ENCODE measurements at regions not wholly inside any gene's neighbourhood (a gene's known extent, or its start where the extent isn't known, plus 50 kb on each side); places are given as distances from the start of the nearest gene placed in this dataset.
"Not testable (repeated sequence)": the region's sequence is repeated elsewhere in the genome, so short reads cannot be mapped to it uniquely, and the experiment has no call there.

DNA sequence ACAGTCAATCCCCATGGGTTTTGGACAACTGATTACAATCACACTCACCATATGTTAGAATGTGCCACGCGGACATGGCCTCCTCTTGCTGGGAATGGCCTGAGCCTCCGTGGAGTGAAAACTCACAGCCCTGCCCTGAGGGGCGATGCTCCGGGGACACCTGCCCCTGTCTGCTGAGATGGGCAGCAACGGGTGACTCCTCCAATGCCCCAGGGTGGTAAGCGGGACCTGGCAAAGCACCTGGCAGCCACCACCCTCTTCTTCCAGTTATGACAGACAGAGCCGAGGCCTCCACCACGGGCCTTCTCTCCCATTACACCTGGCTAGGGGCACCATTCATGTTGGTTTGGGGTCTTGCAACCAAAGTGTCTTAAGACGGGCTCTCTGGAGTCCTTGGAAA, 94.9 kb upstream of the COL5A1 start:
- Mint-ChIP-seq H3K27ac (peak overlapping the region in 1 of 2 donors; percentile 46), H3K4me3 (no peak overlapping the region), H3K4me1 (no peaks in the 10 kb centered on the region), H3K27me3 (peaks cover 20% of the 10 kb centered on the region), H3K9me3 (peaks cover 0 to 8% of the 10 kb centered on the region in 2 donors)
- ATAC-seq (no peak), DNase-seq (no peak)

DNA sequence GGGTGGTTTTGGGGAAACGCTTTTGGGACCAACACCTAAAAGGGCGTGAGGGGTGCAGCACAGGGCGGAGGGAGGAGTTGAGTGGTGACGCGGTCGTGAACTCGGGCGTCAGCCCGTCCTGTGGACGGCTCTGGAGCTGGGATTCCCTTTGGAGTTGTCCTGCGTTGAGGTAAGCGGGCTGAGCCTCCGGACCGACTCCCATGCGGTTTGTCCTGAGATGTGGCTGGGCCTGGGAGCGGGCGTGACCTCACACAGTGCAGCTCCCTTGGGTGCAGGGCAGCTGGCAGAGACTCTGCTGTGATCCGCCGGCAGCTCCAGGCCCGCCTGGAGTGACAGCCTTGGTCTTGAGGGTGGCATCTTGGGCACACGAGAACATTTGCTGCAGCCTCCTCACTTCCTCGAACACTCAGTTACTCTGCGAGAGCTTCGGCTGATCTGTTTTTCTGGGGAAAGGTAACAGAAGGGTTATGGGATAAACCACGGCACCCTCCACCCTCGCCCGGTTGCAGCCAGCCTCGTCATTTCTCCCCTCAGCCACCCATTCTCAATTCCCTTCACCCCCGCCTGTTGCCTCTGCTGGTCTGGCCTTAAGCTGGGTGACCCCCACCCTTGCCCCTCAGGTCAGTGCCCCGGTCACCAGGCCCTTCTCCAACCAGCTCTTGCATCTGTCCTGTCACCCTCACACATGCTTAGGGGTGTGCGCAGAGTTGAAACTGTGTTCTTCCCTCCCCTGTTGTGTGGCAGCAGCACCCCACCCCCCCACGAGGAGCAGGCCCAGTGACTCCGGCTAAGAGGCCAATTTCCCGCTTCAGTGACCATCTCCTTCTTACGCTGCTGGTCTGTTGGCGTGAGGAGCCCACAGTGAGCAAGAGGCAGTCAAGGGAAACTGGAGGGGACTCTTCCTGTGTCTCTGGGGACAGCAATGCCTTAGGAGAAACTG, 94.2 kb upstream of the COL5A1 start:
- ATAC-seq, result no peak
- peak overlapping the region in 1 of 2 donors; percentile 46 for H3K27ac Mint-ChIP-seq
- DNase-seq, result no peak
- no peak overlapping the region for H3K4me3 Mint-ChIP-seq
- peaks cover 27% of the 10 kb centered on the region for H3K27me3 Mint-ChIP-seq
- H3K9me3 Mint-ChIP-seq, result peaks cover 0 to 8% of the 10 kb centered on the region in 2 donors
- peaks cover 4% of the 10 kb centered on the region for H3K4me1 Mint-ChIP-seq

GRCh38 chr9:134548185-134548584, 93.4 kb upstream of the COL5A1 start:
- H3K9me3 Mint-ChIP-seq, result peaks cover 0 to 8% of the 10 kb centered on the region in 2 donors
- H3K4me1 Mint-ChIP-seq, result peaks cover 4% of the 10 kb centered on the region
- H3K27me3 Mint-ChIP-seq, result peaks cover 35% of the 10 kb centered on the region
- H3K4me3 Mint-ChIP-seq, result no peak overlapping the region
- H3K27ac Mint-ChIP-seq, result no peak overlapping the region
- ATAC-seq (no peak), DNase-seq (no peak)

DNA sequence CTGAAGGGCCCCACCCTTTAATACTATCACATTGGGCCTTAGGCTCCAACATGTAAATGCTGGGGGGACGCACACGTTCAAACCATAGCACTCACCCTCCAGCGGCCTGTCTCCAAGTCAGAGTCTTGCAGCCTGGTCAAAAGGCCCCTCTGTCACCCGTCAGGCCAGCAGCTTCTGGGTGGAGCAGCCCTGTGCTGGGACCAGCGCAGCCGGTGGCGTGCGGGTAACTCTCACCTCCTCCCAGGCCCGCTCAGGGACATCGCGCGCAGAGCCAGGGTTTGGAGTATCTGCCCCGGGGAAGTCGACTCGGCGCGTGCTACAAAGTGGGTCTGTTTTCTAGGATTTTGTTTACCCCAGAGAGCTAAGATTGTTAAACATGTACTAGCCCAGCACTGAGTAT, 93.0 kb upstream of the COL5A1 start:
- DNase-seq (no peak), ATAC-seq (no peak)
- Mint-ChIP-seq H3K27ac (no peak overlapping the region), H3K4me1 (peaks cover 4% of the 10 kb centered on the region), H3K27me3 (peaks cover 39% of the 10 kb centered on the region), H3K4me3 (no peak overlapping the region), H3K9me3 (peaks cover 0 to 8% of the 10 kb centered on the region in 2 donors)

DNA sequence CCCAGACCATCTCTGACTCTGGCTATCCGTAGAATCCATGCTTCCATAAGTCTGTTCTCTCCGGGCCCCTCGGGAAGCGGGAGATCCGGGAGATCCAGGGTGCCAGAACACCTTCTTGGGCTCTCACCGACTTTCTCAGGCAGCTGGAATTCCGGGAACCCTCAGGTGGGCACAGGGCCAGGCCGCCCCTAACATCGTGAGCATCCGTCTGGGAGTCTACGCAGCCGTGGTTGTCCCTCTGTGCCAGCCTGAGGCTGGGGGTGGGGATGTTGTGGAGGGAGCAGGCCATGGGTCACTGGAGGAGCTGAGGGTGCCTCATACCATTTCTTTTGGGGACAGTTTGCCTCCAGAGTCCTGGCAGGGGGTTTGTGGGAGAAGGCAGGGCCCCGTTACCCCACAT, 92.3 kb upstream of the COL5A1 start:
- no peak overlapping the region for H3K27ac Mint-ChIP-seq
- H3K27me3 Mint-ChIP-seq, result peaks cover 43% of the 10 kb centered on the region
- H3K9me3 Mint-ChIP-seq, result peaks cover 0 to 8% of the 10 kb centered on the region in 2 donors
- no peak overlapping the region for H3K4me3 Mint-ChIP-seq
- peaks cover 4% of the 10 kb centered on the region for H3K4me1 Mint-ChIP-seq
- no peak for ATAC-seq
- no peak for DNase-seq

DNA sequence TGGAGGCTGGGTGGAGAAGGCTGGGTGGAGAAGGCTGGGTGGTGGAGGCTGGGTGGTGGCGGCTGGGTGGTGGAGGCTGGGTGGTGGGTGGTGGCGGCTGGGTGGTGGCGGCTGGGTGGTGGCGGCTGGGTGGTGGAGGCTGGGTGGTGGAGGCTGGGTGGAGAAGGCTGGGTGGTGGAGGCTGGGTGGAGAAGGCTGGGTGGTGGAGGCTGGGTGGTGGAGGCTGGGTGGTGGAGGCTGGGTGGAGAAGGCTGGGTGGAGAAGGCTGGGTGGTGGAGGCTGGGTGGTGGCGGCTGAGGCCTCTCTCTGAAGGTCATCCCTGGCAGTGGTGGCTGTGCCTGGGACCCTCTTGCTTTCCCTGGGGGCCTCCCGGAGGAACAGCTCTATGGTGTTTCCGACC, 91.5 kb upstream of the COL5A1 start:
- not testable (repeated sequence) for H3K27ac Mint-ChIP-seq, H3K4me1 Mint-ChIP-seq, ATAC-seq, H3K9me3 Mint-ChIP-seq, H3K4me3 Mint-ChIP-seq, DNase-seq
- H3K27me3 Mint-ChIP-seq, result peaks cover 43% of the 10 kb centered on the region

GRCh38 chr9:134550584-134550983, 91.0 kb upstream of the COL5A1 start:
- no peak for DNase-seq
- no peak for ATAC-seq
- peaks cover 4% of the 10 kb centered on the region for H3K4me1 Mint-ChIP-seq
- H3K27me3 Mint-ChIP-seq, result peaks cover 43% of the 10 kb centered on the region
- H3K4me3 Mint-ChIP-seq, result no peak overlapping the region
- no peak overlapping the region for H3K27ac Mint-ChIP-seq
- peaks cover 0 to 8% of the 10 kb centered on the region in 2 donors for H3K9me3 Mint-ChIP-seq

- Mint-ChIP-seq H3K9me3 (peaks cover 0 to 8% of the 10 kb centered on the region in 2 donors), H3K27me3 (peaks cover 43% of the 10 kb centered on the region), H3K27ac (no peak overlapping the region), H3K4me1 (peaks cover 4% of the 10 kb centered on the region), H3K4me3 (no peak overlapping the region)
- no peak for ATAC-seq
- no peak for DNase-seq
Measured at GRCh38 chr9:134551176-134551575, 90.4 kb upstream of the COL5A1 start.

DNA sequence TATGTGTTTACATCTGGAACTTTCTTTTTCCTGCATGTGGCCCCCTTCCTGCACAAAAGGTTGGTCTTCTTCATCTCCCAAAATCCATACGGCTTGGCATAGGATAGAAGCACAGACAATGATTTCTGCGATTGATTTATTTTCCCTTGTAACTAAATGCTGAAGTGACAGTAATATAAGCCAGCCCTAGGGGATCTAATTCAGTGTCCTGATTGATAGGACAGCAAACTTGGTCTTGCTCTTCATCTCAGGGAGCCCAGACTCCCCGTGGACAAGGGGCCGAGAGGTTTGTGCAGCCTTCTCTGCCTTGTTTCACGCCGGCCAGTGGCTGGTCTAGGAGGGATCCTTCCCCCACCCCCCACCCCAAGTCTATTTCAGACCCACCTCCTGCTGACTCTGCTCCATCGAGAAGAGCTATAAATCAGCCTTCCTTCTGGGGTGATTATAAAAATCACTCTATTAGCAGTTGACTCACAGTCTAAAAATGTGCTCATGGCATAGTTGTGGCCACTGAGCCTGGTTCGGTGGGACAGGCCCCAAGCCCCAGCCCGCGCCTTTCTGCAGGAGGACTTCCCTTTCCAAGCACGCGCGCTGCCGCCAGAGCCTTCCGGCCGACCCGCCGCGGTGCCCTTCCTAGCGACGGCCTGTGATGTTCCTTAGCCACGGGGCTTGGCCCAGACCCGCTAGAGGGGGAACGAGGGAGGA, 89.8 kb upstream of the COL5A1 start:
- H3K9me3 Mint-ChIP-seq, result peaks cover 0 to 8% of the 10 kb centered on the region in 2 donors
- H3K27ac Mint-ChIP-seq, result no peak overlapping the region
- ATAC-seq (no peak), DNase-seq (no peak)
- peaks cover 43% of the 10 kb centered on the region for H3K27me3 Mint-ChIP-seq
- H3K4me3 Mint-ChIP-seq, result no peak overlapping the region
- H3K4me1 Mint-ChIP-seq, result peaks cover 4% of the 10 kb centered on the region

GRCh38 chr9:134552349-134552990, 89.1 kb upstream of the COL5A1 start:
- no peak overlapping the region for H3K4me3 Mint-ChIP-seq
- H3K9me3 Mint-ChIP-seq, result peaks cover 0 to 8% of the 10 kb centered on the region in 2 donors
- ATAC-seq (no peak), DNase-seq (no peak)
- no peak overlapping the region for H3K27ac Mint-ChIP-seq
- peaks cover 4% of the 10 kb centered on the region for H3K4me1 Mint-ChIP-seq
- peaks cover 47% of the 10 kb centered on the region for H3K27me3 Mint-ChIP-seq

- Mint-ChIP-seq H3K9me3 (peaks cover 0 to 8% of the 10 kb centered on the region in 2 donors), H3K4me3 (no peak overlapping the region), H3K27ac (no peak overlapping the region), H3K4me1 (peaks cover 4% of the 10 kb centered on the region), H3K27me3 (peaks cover 45% of the 10 kb centered on the region)
- ATAC-seq, result no peak
- no peak for DNase-seq
Measured at GRCh38 chr9:134553061-134553891, 88.3 kb upstream of the COL5A1 start.

- H3K27ac Mint-ChIP-seq, result no peak overlapping the region
- no peak for ATAC-seq
- no peak overlapping the region for H3K4me3 Mint-ChIP-seq
- H3K9me3 Mint-ChIP-seq, result peaks cover 0 to 8% of the 10 kb centered on the region in 2 donors
- no peak for DNase-seq
- peaks cover 52% of the 10 kb centered on the region for H3K27me3 Mint-ChIP-seq
- H3K4me1 Mint-ChIP-seq, result peaks cover 4% of the 10 kb centered on the region
Measured at GRCh38 chr9:134553996-134554372, 87.6 kb upstream of the COL5A1 start.

DNA sequence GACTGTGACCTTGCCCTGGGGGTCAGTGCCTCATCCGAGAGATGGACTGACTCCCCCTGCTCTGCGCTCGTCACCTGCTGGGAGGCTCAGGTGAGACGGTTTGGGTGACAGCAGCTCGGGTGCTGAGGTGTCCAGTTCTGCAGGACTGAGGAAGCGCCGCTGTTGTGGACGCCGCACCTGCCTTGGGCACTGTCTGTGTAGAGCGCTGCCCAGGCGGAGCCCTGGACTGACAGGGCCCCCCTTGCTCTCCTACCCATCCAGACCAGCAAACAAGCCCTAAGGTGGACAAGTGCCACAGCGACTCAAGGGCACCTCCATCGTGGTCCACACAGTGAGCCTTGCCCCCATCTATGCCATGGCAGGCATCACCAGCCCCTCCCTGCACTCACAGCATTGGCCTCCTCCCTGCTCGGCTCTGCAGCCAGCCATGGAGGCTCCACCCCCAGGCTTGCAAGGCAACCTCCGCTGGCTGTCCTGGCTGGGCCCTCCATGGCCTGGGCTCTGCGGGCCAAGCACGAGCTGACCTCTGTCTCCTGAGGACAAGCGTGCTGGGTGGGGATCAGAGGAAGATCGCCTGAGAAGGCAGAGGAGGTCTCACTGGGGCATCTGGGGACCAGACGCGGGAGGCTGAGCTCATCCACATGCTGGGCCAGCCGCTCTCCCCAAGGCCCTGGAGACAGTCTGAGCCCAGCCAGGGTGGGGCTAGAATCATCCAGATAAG, 87.1 kb upstream of the COL5A1 start:
- Mint-ChIP-seq H3K4me1 (peaks cover 5% of the 10 kb centered on the region), H3K4me3 (no peak overlapping the region), H3K27ac (no peak overlapping the region), H3K9me3 (peaks cover 0 to 8% of the 10 kb centered on the region in 2 donors), H3K27me3 (peaks cover 57% of the 10 kb centered on the region)
- no peak for ATAC-seq
- DNase-seq, result no peak

DNA sequence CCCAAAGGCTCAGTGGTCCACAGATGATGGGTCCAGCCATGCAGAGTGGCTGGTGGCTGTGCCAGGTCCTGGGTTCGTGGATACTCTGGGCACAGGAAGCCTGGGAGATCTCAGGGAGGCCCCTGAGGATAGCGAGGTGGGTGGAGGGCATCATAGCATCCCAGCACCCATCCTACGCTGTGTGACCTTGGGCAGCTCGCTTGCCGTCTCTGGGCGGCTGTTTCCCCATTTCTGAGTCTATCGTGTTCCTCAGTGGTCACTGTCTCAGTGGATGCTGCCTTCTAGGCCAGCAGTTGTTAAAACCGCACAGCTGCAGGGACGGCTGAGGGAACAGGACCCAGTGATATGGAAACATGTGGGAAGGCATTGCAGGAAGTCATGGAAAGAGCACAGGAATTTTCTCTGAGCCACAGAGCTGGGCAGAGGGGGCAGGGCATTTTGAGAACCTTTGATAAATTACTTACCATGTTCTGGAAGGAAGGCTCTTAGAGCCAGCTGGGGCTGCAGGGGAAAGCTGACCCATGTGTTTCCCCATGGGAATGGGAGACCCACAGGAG, 86.4 kb upstream of the COL5A1 start:
- Mint-ChIP-seq H3K27ac (no peak overlapping the region), H3K4me3 (no peak overlapping the region), H3K4me1 (peaks cover 10% of the 10 kb centered on the region), H3K27me3 (peaks cover 62% of the 10 kb centered on the region), H3K9me3 (peaks cover 0 to 7% of the 10 kb centered on the region in 2 donors)
- no peak for ATAC-seq
- DNase-seq, result no peak
